SH-SY5Y (cell line): ENCODE measurements at regions not wholly inside any gene's neighbourhood (a gene's known extent, or its start where the extent isn't known, plus 50 kb on each side); places are given as distances from the start of the nearest gene placed in this dataset.

Experiments
- GATA2 ChIP-seq: IDR thresholded peaks from 2 replicates; pipeline ENCODE4 v1.6.1; 2011; ENCODE audit warnings: mild to moderate bottlenecking, low read depth, low read length
- GATA3 ChIP-seq: IDR thresholded peaks from 2 replicates; pipeline ENCODE4 v1.6.1; 2011; ENCODE audit warnings: low read depth, mild to moderate bottlenecking, low read length, moderate library complexity

DNA sequence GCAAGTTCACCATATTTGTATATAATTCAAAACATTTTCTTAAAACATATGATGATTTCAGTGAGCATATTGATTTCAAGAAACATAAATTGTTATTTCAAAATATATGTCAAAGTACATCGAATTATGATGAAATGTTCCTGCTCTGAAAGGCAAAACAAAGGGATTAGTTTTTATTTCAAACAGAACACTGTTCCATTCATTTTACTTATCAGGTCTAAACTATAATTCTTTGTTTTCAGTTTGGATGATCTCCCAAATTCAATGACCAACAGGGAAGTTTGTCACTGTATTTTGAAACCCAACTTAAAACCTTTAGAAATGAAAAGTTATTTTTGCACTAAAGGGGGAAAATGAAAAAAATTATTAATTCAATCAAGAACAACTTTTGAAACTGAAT lies 610.2 kb downstream of the SLITRK1 start:
- TF ChIP-seq GATA2: no peak
- no peak for TF ChIP-seq GATA3
